H54 (cell line): ENCODE measurements at regions not wholly inside any gene's neighbourhood (a gene's known extent, or its start where the extent isn't known, plus 50 kb on each side); places are given as distances from the start of the nearest gene placed in this dataset.

Experiments used
- DNase-seq: peaks from one replicate; pipeline ENCODE4 v3.0.0; 2011; ENCODE audit warnings: low spot score, mixed read lengths; ENCODE audit not compliant: insufficient read length
- FAIRE-seq: peaks from 3 replicates; lab custom pipeline; 2011; peaks lifted over from hg19 to GRCh38; lab: Jason Lieb, UNC
- POLR2A ChIP-seq: IDR thresholded peaks from 2 replicates; pipeline ENCODE4 v1.6.1; 2011; ENCODE audit warnings: low read depth, mild to moderate bottlenecking, low read length

- DNase-seq (no peak), FAIRE-seq (no peak)
- no peak for TF ChIP-seq POLR2A
These were observed 340.7 kb downstream of the LPIN1 start for GRCh38 chr2:12087175-12087574.

- FAIRE-seq (no peak), DNase-seq (no peak)
- no peak for TF ChIP-seq POLR2A
These were observed 341.4 kb downstream of the LPIN1 start for GRCh38 chr2:12087671-12088380.

- no peak for TF ChIP-seq POLR2A
- DNase-seq (no peak), FAIRE-seq (peak; percentile 70)
These were observed 342.6 kb downstream of the LPIN1 start for GRCh38 chr2:12089001-12089400.

DNA sequence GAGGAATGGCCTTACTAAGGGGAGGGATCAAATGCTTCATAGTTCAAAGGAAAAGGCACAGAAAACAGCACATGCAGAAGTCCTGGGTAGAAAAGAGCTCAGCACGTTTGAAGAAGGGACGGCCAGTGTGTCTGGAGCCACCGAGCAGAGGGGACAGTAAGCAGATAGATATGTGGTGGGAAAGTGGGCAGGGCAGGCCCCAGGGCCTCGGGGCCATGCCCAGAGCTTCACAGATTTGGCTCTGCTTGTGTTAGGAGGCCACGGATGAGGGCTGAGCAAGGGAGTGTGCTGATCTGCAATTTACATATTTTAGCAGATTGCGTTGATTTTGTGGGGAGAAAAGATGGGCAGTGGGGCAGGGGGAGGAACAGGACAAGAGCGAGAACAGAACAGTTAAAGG is 343.1 kb downstream of the LPIN1 start:
- no peak for FAIRE-seq
- no peak for DNase-seq
- TF ChIP-seq POLR2A, result no peak

DNA sequence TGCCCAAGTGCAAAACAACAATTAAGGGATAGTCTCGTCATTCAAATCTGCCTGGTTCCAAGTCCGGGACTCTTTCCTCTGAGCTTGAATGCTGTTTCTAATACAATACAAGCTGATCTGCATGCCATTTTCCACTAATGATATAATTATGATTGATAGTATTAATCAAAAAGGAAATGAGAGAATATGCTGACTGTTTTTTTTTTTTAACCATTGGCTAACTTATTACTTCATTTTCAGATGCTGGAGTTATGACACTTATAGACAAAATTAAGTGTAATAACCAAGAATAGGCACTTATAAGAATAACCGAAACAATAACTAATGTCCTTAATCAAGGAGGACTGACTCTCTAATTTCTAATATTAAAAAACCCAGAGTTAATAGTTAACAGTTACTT is 343.6 kb downstream of the LPIN1 start:
- TF ChIP-seq POLR2A, result no peak
- no peak for FAIRE-seq
- DNase-seq, result no peak

DNA sequence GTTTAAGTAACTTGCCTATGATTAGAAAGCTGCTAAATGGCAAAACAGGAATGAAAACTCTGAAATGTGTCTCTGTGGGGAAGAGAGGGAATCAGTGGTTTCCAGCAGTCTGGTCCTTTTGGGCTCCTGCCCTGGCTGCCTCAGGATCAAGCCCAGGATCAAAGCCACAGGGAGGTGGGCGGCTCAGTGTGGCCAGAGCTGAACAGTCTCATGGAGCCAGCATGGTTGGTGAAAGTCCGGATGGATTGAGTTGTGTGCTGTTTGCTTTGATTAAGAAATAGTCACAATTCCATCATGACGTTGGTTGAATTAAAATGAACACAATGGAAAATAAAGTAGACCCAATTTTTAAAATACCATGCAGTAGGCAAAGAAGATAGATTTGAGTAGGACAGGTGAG is 344.2 kb downstream of the LPIN1 start:
- DNase-seq (no peak), FAIRE-seq (no peak)
- TF ChIP-seq POLR2A, result no peak

- FAIRE-seq (peak; percentile 43), DNase-seq (peak; percentile 7)
- TF ChIP-seq POLR2A, result no peak
These were observed 344.9 kb downstream of the LPIN1 start for GRCh38 chr2:12091201-12091806.

- no peak for DNase-seq
- TF ChIP-seq POLR2A, result no peak
These were observed 347.7 kb downstream of the LPIN1 start for GRCh38 chr2:12094134-12094533.

GRCh38 chr2:12096051-12096787 is 349.8 kb downstream of the LPIN1 start:
- FAIRE-seq (no peak), DNase-seq (no peak)
- no peak for TF ChIP-seq POLR2A

More at GRCh38 chr2:12094134-12094533, 347.7 kb downstream of the LPIN1 start:
- no peak for FAIRE-seq

DNA sequence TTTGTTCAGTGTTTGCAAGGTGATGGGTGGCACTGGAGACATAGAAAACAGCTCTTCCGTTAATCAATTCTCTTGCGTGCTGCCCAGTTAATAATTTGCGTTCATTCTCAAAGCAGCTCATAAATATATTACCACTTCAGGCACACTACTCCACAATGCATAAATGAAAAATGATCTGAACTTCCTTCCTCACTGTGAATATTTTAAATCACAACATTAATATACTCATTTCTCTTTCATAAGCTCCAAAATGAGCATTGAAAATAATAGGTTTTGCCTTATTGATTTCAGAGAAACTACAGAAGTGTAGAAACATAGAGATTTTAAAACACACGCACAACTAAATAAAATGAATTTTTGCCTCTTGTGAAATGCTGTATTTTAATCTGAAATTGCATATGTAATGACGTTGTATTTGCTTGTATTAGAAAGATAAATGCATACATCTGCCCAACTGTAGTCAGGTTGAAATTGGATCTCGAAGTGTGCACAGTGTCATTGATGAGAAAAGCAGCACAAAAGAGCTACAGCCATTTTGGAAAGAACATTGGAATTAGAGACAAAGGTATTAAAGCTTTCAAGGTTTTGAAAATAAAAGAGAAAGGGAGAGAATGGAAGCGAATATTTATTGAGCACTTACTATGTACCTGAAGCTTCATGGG is 350.5 kb downstream of the LPIN1 start:
- DNase-seq (no peak), FAIRE-seq (no peak)
- no peak for TF ChIP-seq POLR2A

- DNase-seq, result no peak
- no peak for FAIRE-seq
- TF ChIP-seq POLR2A, result no peak
These were observed 351.4 kb downstream of the LPIN1 start for GRCh38 chr2:12097859-12098258.

- no peak for DNase-seq
- no peak for FAIRE-seq
- TF ChIP-seq POLR2A, result no peak
These were observed 352.9 kb downstream of the LPIN1 start for GRCh38 chr2:12099374-12099773.

DNA sequence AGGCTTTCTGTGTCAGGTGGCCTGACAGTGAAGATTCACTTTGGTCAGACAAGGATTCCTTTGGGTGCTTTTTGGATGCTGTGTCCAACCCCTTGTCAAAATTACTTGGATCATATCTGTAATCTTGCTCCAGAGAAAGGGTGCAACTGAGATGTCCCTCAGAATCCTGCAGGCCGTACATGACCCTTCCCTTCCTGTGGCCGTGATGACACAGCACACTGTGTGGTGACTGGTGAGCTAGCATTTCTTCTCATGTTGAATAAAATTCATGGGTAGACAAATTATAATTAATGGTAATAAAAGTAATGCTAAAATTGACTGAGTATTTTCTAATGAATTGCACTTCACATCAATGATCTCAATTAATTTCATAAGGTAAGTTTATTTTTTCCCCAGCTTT is 356.2 kb downstream of the LPIN1 start:
- TF ChIP-seq POLR2A, result no peak
- no peak for DNase-seq
- FAIRE-seq, result no peak

- no peak for FAIRE-seq
- TF ChIP-seq POLR2A, result no peak
- DNase-seq, result no peak
These were observed 358.7 kb downstream of the LPIN1 start for GRCh38 chr2:12105180-12105579.
